Heart left ventricle (tissue), 13 donors: ENCODE measurements at regions not wholly inside any gene's neighbourhood (a gene's known extent, or its start where the extent isn't known, plus 50 kb on each side); places are given as distances from the start of the nearest gene placed in this dataset.

Experiments
- POLR2A ChIP-seq, 2 donors: fragments of 450-650 bp; IDR thresholded peaks; one replicate each; pipeline ENCODE4 v1.6.1; 2017; ENCODE audit warnings: antibody characterized with exemption in 2 of 2, mild to moderate bottlenecking in 2 of 2, moderate library complexity in 2 of 2
- TF ChIP-seq, protein P1 (sequence below), 12 donors: fragments of 200-600 bp; sonication (generic) in 4 of 12; IDR thresholded peaks; one replicate each; pipeline versions ENCODE4 v1.5.0 to v1.8.0; 2018 to 2022; ENCODE audit warnings: antibody characterized with exemption in 12 of 12, mild to moderate bottlenecking in 5 of 12
- donor health status: ischemic (EF 13 %, LVEDD 7.1; RV severe dilation, severe dysfunction).
- donor health status: DM: no; HTN: yes; CAD: no.
- donor health status: DM: no; HTN: no; CAD: no.
- donor health status: ischemic (EF 25% LVEDD 6.9; RV normal size, moderate dysfunction).
- donor health status: ischemic (EF 25% LVEDD 5.7; RV mildly dilated, moderate dysfunction).
- donor health status: ischemic (EF 35%, LVEDD 5.7; RV mildly dilated, moderate dysfunction).
- donor health status: nonischemic (EF 11% LVEDD 7.7; RV severe dilation, severe dysfunction).
- donor health status: DM: yes; HTN: yes; CAD: no.
- donor health status: PGD.
- donor health status: ischemic (EF 29% LVEDD 5.4; RV normal size, mild dysfunction).
- donor health status: nonischemic (EF 23%, LVEDD 6.1; RV moderate dilation, normal function).

- TF ChIP-seq, protein P1, sequence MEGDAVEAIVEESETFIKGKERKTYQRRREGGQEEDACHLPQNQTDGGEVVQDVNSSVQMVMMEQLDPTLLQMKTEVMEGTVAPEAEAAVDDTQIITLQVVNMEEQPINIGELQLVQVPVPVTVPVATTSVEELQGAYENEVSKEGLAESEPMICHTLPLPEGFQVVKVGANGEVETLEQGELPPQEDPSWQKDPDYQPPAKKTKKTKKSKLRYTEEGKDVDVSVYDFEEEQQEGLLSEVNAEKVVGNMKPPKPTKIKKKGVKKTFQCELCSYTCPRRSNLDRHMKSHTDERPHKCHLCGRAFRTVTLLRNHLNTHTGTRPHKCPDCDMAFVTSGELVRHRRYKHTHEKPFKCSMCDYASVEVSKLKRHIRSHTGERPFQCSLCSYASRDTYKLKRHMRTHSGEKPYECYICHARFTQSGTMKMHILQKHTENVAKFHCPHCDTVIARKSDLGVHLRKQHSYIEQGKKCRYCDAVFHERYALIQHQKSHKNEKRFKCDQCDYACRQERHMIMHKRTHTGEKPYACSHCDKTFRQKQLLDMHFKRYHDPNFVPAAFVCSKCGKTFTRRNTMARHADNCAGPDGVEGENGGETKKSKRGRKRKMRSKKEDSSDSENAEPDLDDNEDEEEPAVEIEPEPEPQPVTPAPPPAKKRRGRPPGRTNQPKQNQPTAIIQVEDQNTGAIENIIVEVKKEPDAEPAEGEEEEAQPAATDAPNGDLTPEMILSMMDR (IDR thresholded peaks at IDR 0.05) = no peak
- TF ChIP-seq POLR2A (IDR thresholded peaks at IDR 0.05) = no peak
These were observed 131.2 kb upstream of the RCN1 start for GRCh38 chr11:31959716-31960115.
